Renal cortex interstitium (tissue), 11 donors: ENCODE measurements at regions not wholly inside any gene's neighbourhood (a gene's known extent, or its start where the extent isn't known, plus 50 kb on each side); places are given as distances from the start of the nearest gene placed in this dataset.

Experiments used
- DNase-seq, 11 donors: peaks; one replicate each; pipeline ENCODE4 v3.0.0-alpha.2; 2013; ENCODE audit warnings: low read depth in 9 of 11, low spot score in 4 of 11; ENCODE audit errors: extremely low read depth in 1 of 11

DNA sequence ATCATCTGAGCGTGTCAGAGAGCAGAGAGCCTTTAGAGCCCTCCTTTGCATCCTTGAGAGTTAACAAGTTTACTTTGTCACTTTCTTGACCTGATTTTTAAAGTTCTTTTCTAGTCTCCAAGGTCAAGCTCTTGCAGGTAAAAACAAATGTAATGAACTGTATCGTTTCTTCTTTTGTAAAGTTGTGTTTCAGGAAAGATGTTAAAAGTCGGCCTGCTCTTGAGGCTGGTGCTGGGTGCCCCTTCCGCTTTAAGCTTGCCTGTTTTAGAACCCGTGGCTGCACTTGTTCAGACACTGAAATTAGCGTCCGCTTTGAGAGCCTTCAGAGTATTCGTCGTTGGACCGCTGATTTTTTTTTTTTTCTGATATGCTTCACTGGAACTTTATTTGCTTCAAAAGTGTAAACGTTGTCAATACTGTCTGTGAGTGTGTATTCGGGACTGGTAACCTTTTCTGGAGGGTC lies 52.6 kb upstream of the ULK4 start:
- DNase-seq: peak in 1 of 11 donors; percentile 32

DNA sequence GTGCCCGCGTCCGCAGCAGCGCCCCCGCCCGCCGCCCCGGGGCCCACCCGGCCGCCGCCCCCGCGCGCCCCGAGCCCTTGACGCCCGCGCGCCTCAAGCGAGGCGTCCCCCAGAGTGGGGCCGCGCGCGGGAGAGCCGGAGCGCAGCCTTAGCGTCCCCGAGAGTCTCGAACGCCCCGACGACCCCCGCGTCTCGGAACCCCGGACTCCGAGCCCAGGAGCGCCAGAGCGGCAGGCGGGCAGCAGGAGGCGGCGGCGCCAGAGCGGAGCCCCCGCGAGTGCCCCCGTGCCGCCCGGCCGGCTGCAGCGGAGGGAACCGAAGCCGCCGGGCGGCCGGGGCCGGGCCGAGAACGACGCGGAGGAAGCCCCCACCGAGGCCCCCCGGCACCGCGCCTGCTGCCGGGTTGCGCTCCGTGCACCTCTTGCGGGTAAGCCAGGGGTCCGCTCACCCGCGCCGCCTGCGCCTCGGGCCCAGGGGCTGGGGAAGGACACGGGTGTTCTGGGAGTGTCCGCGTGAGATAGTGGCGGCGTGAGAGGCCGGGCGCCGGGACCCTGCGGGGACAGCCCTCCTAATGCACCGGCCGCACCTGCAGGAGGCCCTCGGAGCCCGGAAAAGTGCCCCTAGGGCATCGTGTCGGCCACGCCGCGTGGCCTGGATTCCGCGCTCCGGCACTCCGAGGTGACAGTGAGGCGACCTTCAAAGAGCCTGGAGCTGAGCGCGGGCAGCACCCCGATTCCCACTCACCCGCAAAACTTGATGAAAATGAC lies 52.0 kb upstream of the ULK4 start:
- DNase-seq: peak in 1 of 11 donors; percentile 31

DNA sequence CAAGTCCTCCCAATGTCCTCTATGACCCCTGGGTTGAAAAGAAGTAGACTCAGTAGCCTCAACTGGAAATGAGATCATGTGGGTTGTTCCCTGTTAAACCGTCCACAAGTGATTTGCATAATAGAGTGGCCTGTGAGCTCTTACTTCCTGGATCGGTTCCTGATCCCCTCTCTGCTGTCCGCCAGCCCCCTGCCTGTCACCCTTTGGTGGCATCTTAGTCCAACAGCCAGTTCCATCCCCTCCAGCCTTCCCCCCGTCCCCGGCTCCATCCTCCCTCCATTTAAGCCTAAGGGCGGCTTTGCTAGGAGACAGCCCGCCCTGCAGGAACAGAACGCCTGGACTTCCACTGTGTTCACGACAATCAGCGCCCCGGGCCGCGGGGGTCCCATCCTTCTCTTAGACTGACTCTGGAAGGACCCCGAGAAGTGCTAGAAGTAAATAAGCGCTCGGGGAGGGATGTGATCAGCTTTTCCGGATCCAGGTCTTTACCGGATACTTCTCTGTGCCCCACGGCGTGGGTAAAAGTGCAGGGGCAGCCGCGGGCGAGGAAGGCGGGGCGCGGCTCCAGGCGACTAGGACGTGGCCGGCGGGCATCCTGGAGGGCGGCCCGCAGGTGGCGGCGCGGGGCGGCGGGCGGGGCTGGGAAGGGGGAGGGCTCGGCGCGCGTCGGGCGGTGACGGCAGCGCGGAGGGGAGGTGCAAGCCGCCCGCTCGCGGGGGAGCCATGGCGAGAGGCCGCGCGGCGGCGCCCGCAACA lies 51.2 kb upstream of the ULK4 start:
- DNase-seq: peak in 3 of 11 donors; percentile 45 to 56 (median 55)

DNA sequence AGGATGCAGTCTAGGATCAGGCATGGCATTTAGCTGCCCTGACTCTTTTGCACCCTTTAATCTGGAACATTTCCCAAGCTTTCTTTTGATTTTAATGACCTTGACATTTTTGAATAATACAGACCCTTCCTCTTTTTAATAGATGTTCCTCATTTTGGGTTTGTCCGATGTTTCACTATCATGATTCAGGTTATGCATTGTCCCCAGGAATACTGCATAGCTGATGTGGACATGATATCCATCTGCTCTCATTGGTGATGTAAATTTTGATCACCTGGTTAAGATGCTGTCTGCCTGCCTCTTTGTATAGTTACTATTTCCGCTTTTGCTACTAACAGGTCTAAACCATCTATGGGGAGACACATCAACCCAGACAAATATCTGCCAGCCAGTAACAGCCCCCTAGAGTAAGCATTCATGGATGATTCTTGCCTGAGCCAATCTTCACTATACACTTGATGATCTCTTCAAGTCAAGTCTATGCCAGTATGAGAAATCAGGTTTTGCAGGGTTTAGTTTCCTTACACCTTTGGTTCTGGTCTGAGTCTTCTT lies 50.6 kb upstream of the ULK4 start:
- no peak for DNase-seq
